ENCODE measurements at regions not wholly inside any gene's neighbourhood (a gene's known extent, or its start where the extent isn't known, plus 50 kb on each side); places are given as distances from the start of the nearest gene placed in this dataset.

DNA sequence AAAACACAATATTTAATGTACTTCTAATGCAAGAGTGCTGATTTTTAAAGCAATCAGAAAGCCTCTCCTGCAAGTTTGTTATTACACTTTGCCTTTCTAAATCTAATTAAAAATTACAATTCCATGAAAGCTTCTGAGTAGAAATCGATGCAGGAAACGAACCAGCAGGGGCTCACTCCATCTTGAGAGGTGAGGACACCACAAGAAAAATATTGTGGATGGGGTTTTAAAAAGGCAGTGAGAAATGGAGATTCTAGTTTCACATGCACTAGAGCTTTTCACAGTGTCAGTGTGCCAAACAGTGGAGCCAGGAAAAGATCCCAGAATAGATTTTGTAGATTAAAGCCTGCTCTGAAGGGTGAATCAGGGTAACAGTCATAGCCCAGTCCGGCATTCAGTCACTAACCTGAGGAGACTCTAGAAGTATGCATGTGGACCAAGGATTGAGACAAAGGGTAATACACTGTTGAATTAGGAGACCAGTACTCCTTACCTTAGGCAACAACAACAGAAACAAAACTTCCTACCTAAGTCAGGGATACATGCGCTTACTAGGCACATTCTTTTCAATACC, 362.3 kb downstream of the NAF1 start:
- no peak for DNase-seq (ENCODE audit: low read depth)
- TF ChIP-seq, protein P1, sequence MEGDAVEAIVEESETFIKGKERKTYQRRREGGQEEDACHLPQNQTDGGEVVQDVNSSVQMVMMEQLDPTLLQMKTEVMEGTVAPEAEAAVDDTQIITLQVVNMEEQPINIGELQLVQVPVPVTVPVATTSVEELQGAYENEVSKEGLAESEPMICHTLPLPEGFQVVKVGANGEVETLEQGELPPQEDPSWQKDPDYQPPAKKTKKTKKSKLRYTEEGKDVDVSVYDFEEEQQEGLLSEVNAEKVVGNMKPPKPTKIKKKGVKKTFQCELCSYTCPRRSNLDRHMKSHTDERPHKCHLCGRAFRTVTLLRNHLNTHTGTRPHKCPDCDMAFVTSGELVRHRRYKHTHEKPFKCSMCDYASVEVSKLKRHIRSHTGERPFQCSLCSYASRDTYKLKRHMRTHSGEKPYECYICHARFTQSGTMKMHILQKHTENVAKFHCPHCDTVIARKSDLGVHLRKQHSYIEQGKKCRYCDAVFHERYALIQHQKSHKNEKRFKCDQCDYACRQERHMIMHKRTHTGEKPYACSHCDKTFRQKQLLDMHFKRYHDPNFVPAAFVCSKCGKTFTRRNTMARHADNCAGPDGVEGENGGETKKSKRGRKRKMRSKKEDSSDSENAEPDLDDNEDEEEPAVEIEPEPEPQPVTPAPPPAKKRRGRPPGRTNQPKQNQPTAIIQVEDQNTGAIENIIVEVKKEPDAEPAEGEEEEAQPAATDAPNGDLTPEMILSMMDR (conservative IDR thresholded peaks at IDR 0.05; ENCODE audit: control insufficient read depth, insufficient read depth, low read depth, low read length), result no peak
- H3K4me3 ChIP-seq (ENCODE audit: control insufficient read depth, low read depth, low read length), result no peak overlapping the region

DNA sequence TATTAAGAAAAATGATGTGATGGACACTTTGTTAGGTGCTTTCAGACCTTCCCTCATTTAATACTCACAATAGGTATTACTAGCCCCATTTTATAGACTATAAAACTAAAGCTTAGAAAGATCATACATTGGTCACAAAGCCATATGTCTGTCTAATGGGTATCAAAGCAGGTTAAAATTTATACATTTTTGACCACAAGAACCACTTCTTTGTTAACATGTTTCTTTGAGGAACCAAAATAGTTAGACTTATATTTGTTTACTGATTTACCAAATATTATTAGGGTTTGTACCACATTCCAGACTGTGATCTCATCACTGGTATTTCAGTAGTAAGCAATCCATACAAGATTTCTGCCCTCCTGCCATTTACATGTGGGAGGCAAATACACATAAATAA, 363.3 kb downstream of the NAF1 start:
- H3K4me3 ChIP-seq (ENCODE audit: control insufficient read depth, low read depth, low read length), result no peak overlapping the region
- TF ChIP-seq, protein P1 (conservative IDR thresholded peaks at IDR 0.05; ENCODE audit: control insufficient read depth, insufficient read depth, low read depth, low read length), result no peak
- no peak for DNase-seq (ENCODE audit: low read depth)

DNA sequence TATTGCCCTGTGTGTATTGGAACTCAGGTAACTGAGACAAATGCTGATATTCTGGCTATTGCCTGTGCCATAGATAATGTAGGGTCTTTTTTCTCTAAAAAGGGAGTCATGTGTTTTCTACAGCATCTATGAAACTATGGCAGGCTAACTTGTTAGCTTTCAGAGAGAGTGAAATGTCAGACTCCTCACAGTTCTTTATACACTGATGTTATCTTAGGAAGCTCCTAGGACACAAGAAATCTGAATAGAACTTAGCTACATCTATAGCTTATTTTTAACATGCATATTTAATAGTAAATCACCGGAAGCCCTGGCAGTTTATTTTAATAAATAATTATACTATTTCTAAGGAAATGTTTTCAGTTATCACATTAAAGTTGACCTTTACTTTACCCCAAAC, 369.6 kb downstream of the NAF1 start:
- TF ChIP-seq, protein P1 (conservative IDR thresholded peaks at IDR 0.05; ENCODE audit: control insufficient read depth, insufficient read depth, low read depth, low read length), result no peak
- DNase-seq (ENCODE audit: low read depth), result no peak
- no peak overlapping the region for H3K4me3 ChIP-seq (ENCODE audit: control insufficient read depth, low read depth, low read length)

DNA sequence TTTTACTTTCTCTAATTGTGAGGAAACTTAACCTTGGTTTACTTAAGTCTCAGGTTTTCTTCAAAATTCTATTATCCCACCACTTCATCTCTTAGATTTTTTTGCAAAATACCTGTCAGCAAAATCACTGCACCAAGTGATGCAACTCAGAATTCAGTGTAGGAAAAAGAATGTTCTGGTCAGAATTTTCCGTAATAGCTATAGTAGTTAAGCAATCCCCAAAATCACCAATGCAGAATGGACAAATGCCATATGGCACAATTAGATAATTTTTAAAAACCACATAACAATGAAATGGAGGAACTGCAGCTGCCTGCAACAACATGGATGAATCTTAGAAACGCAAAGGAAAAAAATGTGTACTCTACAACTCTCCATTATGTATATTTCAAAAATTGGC, 373.1 kb downstream of the NAF1 start:
- no peak overlapping the region for H3K4me3 ChIP-seq (ENCODE audit: control insufficient read depth, low read depth, low read length)
- TF ChIP-seq, protein P1 (conservative IDR thresholded peaks at IDR 0.05; ENCODE audit: control insufficient read depth, insufficient read depth, low read depth, low read length), result no peak
- no peak for DNase-seq (ENCODE audit: low read depth)

DNA sequence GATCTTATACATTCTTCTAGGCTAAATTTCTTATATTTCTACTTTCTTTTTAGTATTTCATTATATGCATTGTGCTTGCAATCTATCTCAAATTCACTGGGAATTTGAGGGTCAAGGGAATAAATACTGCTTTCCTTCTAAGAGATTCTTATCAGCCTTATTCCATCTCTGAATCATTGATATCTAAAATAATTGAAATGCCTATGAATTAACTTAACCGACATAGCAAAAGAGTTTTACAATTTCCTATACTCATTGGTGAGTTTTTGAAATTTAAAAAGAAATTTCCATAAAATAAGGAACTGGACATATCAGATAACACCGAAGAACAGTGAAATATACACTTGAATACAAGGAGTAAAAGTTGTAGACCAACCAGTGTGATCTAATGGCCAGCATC, 373.7 kb downstream of the NAF1 start:
- TF ChIP-seq, protein P1 (conservative IDR thresholded peaks at IDR 0.05; ENCODE audit: control insufficient read depth, insufficient read depth, low read depth, low read length), result no peak
- no peak overlapping the region for H3K4me3 ChIP-seq (ENCODE audit: control insufficient read depth, low read depth, low read length)

DNA sequence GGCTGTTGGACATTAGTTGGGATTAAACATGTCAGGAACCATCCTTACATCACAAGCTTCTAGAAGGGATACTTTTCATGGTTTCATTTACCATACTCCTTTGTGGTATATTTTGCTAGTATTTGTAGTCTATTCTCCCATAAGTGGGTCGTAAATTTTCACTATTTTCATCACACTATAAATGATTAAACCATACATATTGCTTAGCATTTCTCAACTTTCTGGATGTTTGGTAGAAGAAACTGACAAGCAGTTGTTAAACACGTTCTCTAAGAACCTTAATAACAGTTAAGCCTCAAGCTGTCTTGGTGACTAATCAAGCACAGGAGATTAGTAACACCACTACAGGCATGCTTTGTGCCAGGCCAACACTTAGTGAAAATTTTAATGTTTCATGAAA, 375.5 kb downstream of the NAF1 start:
- TF ChIP-seq, protein P1 (conservative IDR thresholded peaks at IDR 0.05; ENCODE audit: control insufficient read depth, insufficient read depth, low read depth, low read length), result no peak
- H3K4me3 ChIP-seq (ENCODE audit: control insufficient read depth, low read depth, low read length), result no peak overlapping the region
- no peak for DNase-seq (ENCODE audit: low read depth)

More for the DNA sequence above, 373.7 kb downstream of the NAF1 start:
- DNase-seq (ENCODE audit: low read depth), result no peak

DNA sequence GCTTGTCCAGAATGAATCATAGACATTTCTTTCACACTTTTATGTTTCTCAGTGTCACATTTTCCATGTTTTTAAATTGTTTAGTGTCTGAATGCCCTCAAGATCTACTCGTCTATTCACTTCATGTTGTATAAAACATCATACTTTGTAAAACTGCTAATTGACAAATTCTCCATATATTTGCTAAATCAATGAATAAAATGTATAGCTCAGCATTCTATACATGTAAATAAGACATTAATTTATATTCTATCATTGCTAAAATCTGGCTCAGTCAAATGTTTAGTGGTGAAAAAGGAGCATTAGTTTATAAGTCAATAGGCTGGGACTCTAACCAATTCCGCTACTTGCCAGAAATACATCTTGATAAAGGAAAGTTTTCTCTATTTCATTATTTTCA, 379.6 kb downstream of the NAF1 start:
- no peak overlapping the region for H3K4me3 ChIP-seq (ENCODE audit: control insufficient read depth, low read depth, low read length)

More for the DNA sequence above, 379.6 kb downstream of the NAF1 start:
- no peak for DNase-seq (ENCODE audit: low read depth)
- TF ChIP-seq, protein P1 (conservative IDR thresholded peaks at IDR 0.05; ENCODE audit: control insufficient read depth, insufficient read depth, low read depth, low read length), result no peak
